Osteocyte (in vitro differentiated cells): ENCODE measurements at regions not wholly inside any gene's neighbourhood (a gene's known extent, or its start where the extent isn't known, plus 50 kb on each side); places are given as distances from the start of the nearest gene placed in this dataset.
"Not testable (repeated sequence)": the region's sequence is repeated elsewhere in the genome, so short reads cannot be mapped to it uniquely, and the experiment has no call there.

Experiments
- DNase-seq: peaks from one replicate; pipeline ENCODE4 v3.0.0; 2021; ENCODE audit warnings: mixed read lengths; ENCODE audit not compliant: unreplicated experiment; ENCODE audit errors: extremely low spot score
- H3K27ac Mint-ChIP-seq: one replicate; pipeline ENCODE4 v1.8.0; 2021; ENCODE audit warnings: mild to moderate bottlenecking, mixed read lengths; ENCODE audit not compliant: unreplicated experiment
- H3K27me3 Mint-ChIP-seq: one replicate; pipeline ENCODE4 v1.8.0; 2021; ENCODE audit warnings: mixed read lengths; ENCODE audit not compliant: unreplicated experiment
- H3K36me3 Mint-ChIP-seq: one replicate; pipeline ENCODE4 v1.8.0; 2021; ENCODE audit warnings: mixed read lengths; ENCODE audit not compliant: unreplicated experiment
- H3K4me1 Mint-ChIP-seq: one replicate; pipeline ENCODE4 v1.8.0; 2021; ENCODE audit warnings: mixed read lengths; ENCODE audit not compliant: unreplicated experiment
- H3K4me3 Mint-ChIP-seq: one replicate; pipeline ENCODE4 v1.8.0; 2021; ENCODE audit warnings: mild to moderate bottlenecking, moderate library complexity, mixed read lengths; ENCODE audit not compliant: unreplicated experiment
- H3K9me3 Mint-ChIP-seq: one replicate; pipeline ENCODE4 v1.8.0; 2021; ENCODE audit warnings: mixed read lengths; ENCODE audit not compliant: unreplicated experiment
- CTCF ChIP-seq: fragments of 200-600 bp; sonication (generic); IDR thresholded peaks from 2 replicates; pipeline ENCODE4 v1.5.0; 2021; ENCODE audit warnings: antibody characterized with exemption, mild to moderate bottlenecking, moderate library complexity

GRCh38 chr5:62828742-62829603 lies 250.4 kb downstream of the LRRC70 start:
- H3K9me3 Mint-ChIP-seq = peaks cover 8% of the 10 kb centered on the region
- DNase-seq = no peak
- H3K4me1 Mint-ChIP-seq = no peaks in the 10 kb centered on the region
- TF ChIP-seq CTCF = no peak
- no peak overlapping the region for H3K4me3 Mint-ChIP-seq
- H3K36me3 Mint-ChIP-seq = no peaks in the 10 kb centered on the region
- no peak overlapping the region for H3K27ac Mint-ChIP-seq
- no peaks in the 10 kb centered on the region for H3K27me3 Mint-ChIP-seq

- Mint-ChIP-seq H3K27ac (no peak overlapping the region), H3K9me3 (peaks cover 3% of the 10 kb centered on the region), H3K4me3 (no peak overlapping the region), H3K4me1 (no peaks in the 10 kb centered on the region), H3K27me3 (no peaks in the 10 kb centered on the region), H3K36me3 (no peaks in the 10 kb centered on the region)
- DNase-seq = no peak
- no peak for TF ChIP-seq CTCF
Measured at GRCh38 chr5:62825623-62826220, 247.1 kb downstream of the LRRC70 start.

- Mint-ChIP-seq H3K36me3 (no peaks in the 10 kb centered on the region), H3K4me3 (no peak overlapping the region), H3K27me3 (no peaks in the 10 kb centered on the region), H3K27ac (no peak overlapping the region), H3K4me1 (no peaks in the 10 kb centered on the region), H3K9me3 (peaks cover 3% of the 10 kb centered on the region)
- TF ChIP-seq CTCF = no peak
- no peak for DNase-seq
Measured at GRCh38 chr5:62824936-62825335, 246.3 kb downstream of the LRRC70 start.

- H3K4me1 Mint-ChIP-seq, DNase-seq: not testable (repeated sequence)
- peaks cover 13% of the 10 kb centered on the region for H3K9me3 Mint-ChIP-seq
Measured at GRCh38 chr5:62817043-62817442, 238.4 kb downstream of the LRRC70 start.

GRCh38 chr5:62814991-62815390 lies 236.4 kb downstream of the LRRC70 start:
- TF ChIP-seq CTCF = no peak
- no peak overlapping the region for H3K4me3 Mint-ChIP-seq
- no peaks in the 10 kb centered on the region for H3K4me1 Mint-ChIP-seq
- peaks cover 13% of the 10 kb centered on the region for H3K9me3 Mint-ChIP-seq
- H3K27me3 Mint-ChIP-seq = no peaks in the 10 kb centered on the region
- no peaks in the 10 kb centered on the region for H3K36me3 Mint-ChIP-seq
- no peak for DNase-seq
- H3K27ac Mint-ChIP-seq = no peak overlapping the region

More at GRCh38 chr5:62817043-62817442, 238.4 kb downstream of the LRRC70 start:
- not testable (repeated sequence) for H3K27ac Mint-ChIP-seq, H3K36me3 Mint-ChIP-seq, H3K4me3 Mint-ChIP-seq, H3K27me3 Mint-ChIP-seq
